Kidney (tissue), 13 donors: ENCODE measurements at regions not wholly inside any gene's neighbourhood (a gene's known extent, or its start where the extent isn't known, plus 50 kb on each side); places are given as distances from the start of the nearest gene placed in this dataset.

Experiments used
- DNase-seq, 5 donors: peaks; one replicate each; pipeline ENCODE4 v3.0.0-alpha.2; 2013 to 2020
- FAIRE-seq: peaks from 2 replicates; lab custom pipeline; 2012; peaks lifted over from hg19 to GRCh38; lab: Jason Lieb, UNC
- H3K27ac ChIP-seq, 2 donors: one replicate each; pipeline ENCODE4 v1.7.0; 2013; ENCODE audit warnings: low read depth in 2 of 2, low read length in 2 of 2, inconsistent platforms in 1 of 2
- H3K27me3 ChIP-seq: one replicate; pipeline ENCODE4 v1.7.1; 2013; ENCODE audit warnings: low read length, inconsistent platforms; ENCODE audit not compliant: control insufficient read depth, insufficient read depth
- H3K36me3 ChIP-seq, 3 donors: one replicate each; pipeline versions ENCODE4 v1.7.0 to v1.7.1; 2013; ENCODE audit warnings: low read length in 3 of 3, control low read depth in 1 of 3, inconsistent platforms in 1 of 3; ENCODE audit not compliant: insufficient read depth in 3 of 3, control insufficient read depth in 2 of 3
- H3K4me1 ChIP-seq, 3 donors: one replicate each; pipeline versions ENCODE4 v1.7.0 to v1.7.1; 2013; ENCODE audit warnings: low read length in 3 of 3, inconsistent platforms in 1 of 3, low read depth in 1 of 3; ENCODE audit not compliant: control insufficient read depth in 2 of 3, insufficient read depth in 2 of 3
- H3K4me3 ChIP-seq, 3 donors: one replicate each; pipeline versions ENCODE4 v1.7.0 to v1.8.1; 2013; ENCODE audit warnings: low read length in 3 of 3, control low read depth in 1 of 3, inconsistent platforms in 1 of 3
- H3K9ac ChIP-seq, 3 donors: one replicate each; pipeline versions ENCODE4 v1.7.0 to v1.7.1; 2013; ENCODE audit warnings: low read length in 3 of 3, control low read depth in 1 of 3, inconsistent platforms in 1 of 3
- H3K9me3 ChIP-seq, 3 donors: one replicate each; pipeline versions ENCODE4 v1.7.0 to v1.7.1; 2013; ENCODE audit warnings: low read length in 3 of 3, control low read depth in 1 of 3, inconsistent platforms in 1 of 3; ENCODE audit not compliant: control insufficient read depth in 2 of 3, insufficient read depth in 1 of 3
- intact Hi-C: fragments of 100-400 bp; cut with DNase I; formaldehyde crosslinking; loops from one replicate; pipeline ENCODE4 v1.11.1; 2022
- TF ChIP-seq, protein P1 (sequence below): IDR thresholded peaks from 3 replicates; pipeline ENCODE4 v1.5.1; 2012; ENCODE audit warnings: mild to moderate bottlenecking, moderate library complexity, borderline replicate concordance; ENCODE audit not compliant: insufficient read depth; ENCODE audit errors: extremely low read depth
- donor health status: control.
- donor health status: control.
- donor health status: control.
- donor health status: control.
- donor health status: control.
- donor health status: DM: yes; HTN: yes; CAD: no.
- donor health status: Normal renal cell carcinoma (clear cell type).

- no peaks in the 10 kb centered on the region for H3K9me3 ChIP-seq
- peaks cover 2 to 25% (median 2%) of the 10 kb centered on the region in 3 donors for H3K4me1 ChIP-seq
- no peak for FAIRE-seq
- H3K4me3 ChIP-seq = no peak overlapping the region
- H3K9ac ChIP-seq = no peak overlapping the region
- no peaks in the 10 kb centered on the region for H3K36me3 ChIP-seq
- DNase-seq = peak in 2 of 5 donors; percentile 61 to 71
- H3K27ac ChIP-seq = no peak overlapping the region
- H3K27me3 ChIP-seq = no peaks in the 10 kb centered on the region
- TF ChIP-seq, protein P1, sequence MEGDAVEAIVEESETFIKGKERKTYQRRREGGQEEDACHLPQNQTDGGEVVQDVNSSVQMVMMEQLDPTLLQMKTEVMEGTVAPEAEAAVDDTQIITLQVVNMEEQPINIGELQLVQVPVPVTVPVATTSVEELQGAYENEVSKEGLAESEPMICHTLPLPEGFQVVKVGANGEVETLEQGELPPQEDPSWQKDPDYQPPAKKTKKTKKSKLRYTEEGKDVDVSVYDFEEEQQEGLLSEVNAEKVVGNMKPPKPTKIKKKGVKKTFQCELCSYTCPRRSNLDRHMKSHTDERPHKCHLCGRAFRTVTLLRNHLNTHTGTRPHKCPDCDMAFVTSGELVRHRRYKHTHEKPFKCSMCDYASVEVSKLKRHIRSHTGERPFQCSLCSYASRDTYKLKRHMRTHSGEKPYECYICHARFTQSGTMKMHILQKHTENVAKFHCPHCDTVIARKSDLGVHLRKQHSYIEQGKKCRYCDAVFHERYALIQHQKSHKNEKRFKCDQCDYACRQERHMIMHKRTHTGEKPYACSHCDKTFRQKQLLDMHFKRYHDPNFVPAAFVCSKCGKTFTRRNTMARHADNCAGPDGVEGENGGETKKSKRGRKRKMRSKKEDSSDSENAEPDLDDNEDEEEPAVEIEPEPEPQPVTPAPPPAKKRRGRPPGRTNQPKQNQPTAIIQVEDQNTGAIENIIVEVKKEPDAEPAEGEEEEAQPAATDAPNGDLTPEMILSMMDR = no peak
- intact Hi-C loops = no loop called here
These were observed 167.2 kb upstream of the HMCN1 start for GRCh38 chr1:185566995-185567394.

- no peak overlapping the region for H3K9ac ChIP-seq
These were observed 168.9 kb upstream of the HMCN1 start for GRCh38 chr1:185565302-185565701.

GRCh38 chr1:185564816-185565215 lies 169.4 kb upstream of the HMCN1 start:
- H3K9ac ChIP-seq = no peak overlapping the region
- no peak for DNase-seq
- no peaks in the 10 kb centered on the region for H3K36me3 ChIP-seq
- no peaks in the 10 kb centered on the region for H3K27me3 ChIP-seq
- TF ChIP-seq, protein P1 = no peak
- H3K4me1 ChIP-seq = peaks cover 2 to 17% (median 2%) of the 10 kb centered on the region in 3 donors
- no peak overlapping the region for H3K27ac ChIP-seq
- H3K4me3 ChIP-seq = no peak overlapping the region
- H3K9me3 ChIP-seq = no peaks in the 10 kb centered on the region
- intact Hi-C loops = no loop called here
- FAIRE-seq = no peak

More at GRCh38 chr1:185565302-185565701, 168.9 kb upstream of the HMCN1 start:
- H3K4me1 ChIP-seq = peaks cover 0 to 13% (median 2%) of the 10 kb centered on the region in 3 donors
- H3K36me3 ChIP-seq = no peaks in the 10 kb centered on the region
- TF ChIP-seq, protein P1 = no peak
- no peak for FAIRE-seq
- DNase-seq = no peak
- intact Hi-C loops = no loop called here
- H3K27me3 ChIP-seq = no peaks in the 10 kb centered on the region
- H3K27ac ChIP-seq = no peak overlapping the region
- H3K4me3 ChIP-seq = no peak overlapping the region
- H3K9me3 ChIP-seq = no peaks in the 10 kb centered on the region
